AG08395 (cell line): ENCODE measurements at regions not wholly inside any gene's neighbourhood (a gene's known extent, or its start where the extent isn't known, plus 50 kb on each side); places are given as distances from the start of the nearest gene placed in this dataset.
A peak's percentile ranks its signal among the peaks of the same experiment; 100 is the strongest.

Experiments used
- DNase-seq: peaks from one replicate; pipeline ENCODE4 v3.0.0; 2012; ENCODE audit warnings: mixed read lengths, low spot score

GRCh38 chr6:169906688-169907418 lies 155.4 kb downstream of the ERMARD start:
- DNase-seq = no peak

GRCh38 chr6:169906004-169906687 lies 154.7 kb downstream of the ERMARD start:
- no peak for DNase-seq

- DNase-seq = peak; percentile 40
Measured at GRCh38 chr6:169905041-169905807, 153.8 kb downstream of the ERMARD start.

- DNase-seq = no peak
Measured at GRCh38 chr6:169904051-169904922, 152.9 kb downstream of the ERMARD start.

- no peak for DNase-seq
Measured at GRCh38 chr6:169903122-169903521, 151.7 kb downstream of the ERMARD start.

GRCh38 chr6:169902604-169903003 lies 151.2 kb downstream of the ERMARD start:
- no peak for DNase-seq

GRCh38 chr6:169902070-169902469 lies 150.6 kb downstream of the ERMARD start:
- no peak for DNase-seq

GRCh38 chr6:169899481-169900145 lies 148.2 kb downstream of the ERMARD start:
- DNase-seq = no peak

- DNase-seq = no peak
Measured at GRCh38 chr6:169898788-169899480, 147.5 kb downstream of the ERMARD start.

- no peak for DNase-seq
Measured at GRCh38 chr6:169897601-169898358, 146.4 kb downstream of the ERMARD start.

GRCh38 chr6:169896826-169897456 lies 145.5 kb downstream of the ERMARD start:
- DNase-seq = no peak

GRCh38 chr6:169895926-169896761 lies 144.7 kb downstream of the ERMARD start:
- DNase-seq = no peak

GRCh38 chr6:169895000-169895759 lies 143.8 kb downstream of the ERMARD start:
- DNase-seq = no peak

- no peak for DNase-seq
Measured at GRCh38 chr6:169894377-169894960, 143.0 kb downstream of the ERMARD start.

- no peak for DNase-seq
Measured at GRCh38 chr6:169893624-169894023, 142.2 kb downstream of the ERMARD start.

- no peak for DNase-seq
Measured at GRCh38 chr6:169891846-169892245, 140.4 kb downstream of the ERMARD start.

GRCh38 chr6:169891421-169891820 lies 140.0 kb downstream of the ERMARD start:
- no peak for DNase-seq
